Heart left ventricle (tissue), 13 donors: ENCODE measurements at regions not wholly inside any gene's neighbourhood (a gene's known extent, or its start where the extent isn't known, plus 50 kb on each side); places are given as distances from the start of the nearest gene placed in this dataset.

Experiments
- POLR2A ChIP-seq, 2 donors: fragments of 450-650 bp; IDR thresholded peaks; one replicate each; pipeline ENCODE4 v1.6.1; 2017; ENCODE audit warnings: antibody characterized with exemption in 2 of 2, mild to moderate bottlenecking in 2 of 2, moderate library complexity in 2 of 2
- TF ChIP-seq, protein P1 (sequence below), 12 donors: fragments of 200-600 bp; sonication (generic) in 4 of 12; IDR thresholded peaks; one replicate each; pipeline versions ENCODE4 v1.5.0 to v1.8.0; 2018 to 2022; ENCODE audit warnings: antibody characterized with exemption in 12 of 12, mild to moderate bottlenecking in 5 of 12
- donor health status: ischemic (EF 13 %, LVEDD 7.1; RV severe dilation, severe dysfunction).
- donor health status: DM: no; HTN: yes; CAD: no.
- donor health status: DM: no; HTN: no; CAD: no.
- donor health status: ischemic (EF 25% LVEDD 6.9; RV normal size, moderate dysfunction).
- donor health status: ischemic (EF 25% LVEDD 5.7; RV mildly dilated, moderate dysfunction).
- donor health status: ischemic (EF 35%, LVEDD 5.7; RV mildly dilated, moderate dysfunction).
- donor health status: nonischemic (EF 11% LVEDD 7.7; RV severe dilation, severe dysfunction).
- donor health status: DM: yes; HTN: yes; CAD: no.
- donor health status: PGD.
- donor health status: ischemic (EF 29% LVEDD 5.4; RV normal size, mild dysfunction).
- donor health status: nonischemic (EF 23%, LVEDD 6.1; RV moderate dilation, normal function).

DNA sequence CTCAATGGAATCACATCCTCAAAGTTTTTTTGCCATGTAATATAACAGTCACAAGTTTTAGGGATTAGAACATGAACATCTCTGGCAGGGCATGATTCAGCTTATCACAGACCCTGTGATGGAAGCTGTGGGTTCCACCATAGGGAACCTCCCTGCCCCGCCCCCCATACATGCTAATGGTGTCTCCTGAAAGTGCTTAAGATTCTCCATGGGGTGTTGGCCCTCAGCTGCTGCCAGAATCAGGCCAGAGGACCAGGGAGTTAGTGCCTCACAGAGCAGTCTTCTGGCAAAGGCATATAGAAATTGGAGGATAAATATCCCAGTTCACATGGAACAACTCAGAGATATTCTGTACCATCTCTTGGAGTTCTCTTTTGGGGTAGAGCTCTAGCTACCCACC, 119.4 kb downstream of the RAB11FIP2 start:
- TF ChIP-seq, protein P1, sequence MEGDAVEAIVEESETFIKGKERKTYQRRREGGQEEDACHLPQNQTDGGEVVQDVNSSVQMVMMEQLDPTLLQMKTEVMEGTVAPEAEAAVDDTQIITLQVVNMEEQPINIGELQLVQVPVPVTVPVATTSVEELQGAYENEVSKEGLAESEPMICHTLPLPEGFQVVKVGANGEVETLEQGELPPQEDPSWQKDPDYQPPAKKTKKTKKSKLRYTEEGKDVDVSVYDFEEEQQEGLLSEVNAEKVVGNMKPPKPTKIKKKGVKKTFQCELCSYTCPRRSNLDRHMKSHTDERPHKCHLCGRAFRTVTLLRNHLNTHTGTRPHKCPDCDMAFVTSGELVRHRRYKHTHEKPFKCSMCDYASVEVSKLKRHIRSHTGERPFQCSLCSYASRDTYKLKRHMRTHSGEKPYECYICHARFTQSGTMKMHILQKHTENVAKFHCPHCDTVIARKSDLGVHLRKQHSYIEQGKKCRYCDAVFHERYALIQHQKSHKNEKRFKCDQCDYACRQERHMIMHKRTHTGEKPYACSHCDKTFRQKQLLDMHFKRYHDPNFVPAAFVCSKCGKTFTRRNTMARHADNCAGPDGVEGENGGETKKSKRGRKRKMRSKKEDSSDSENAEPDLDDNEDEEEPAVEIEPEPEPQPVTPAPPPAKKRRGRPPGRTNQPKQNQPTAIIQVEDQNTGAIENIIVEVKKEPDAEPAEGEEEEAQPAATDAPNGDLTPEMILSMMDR (IDR thresholded peaks at IDR 0.05), result no peak
- no peak for TF ChIP-seq POLR2A (IDR thresholded peaks at IDR 0.05)
